MM.1S (cell line): ENCODE measurements at regions not wholly inside any gene's neighbourhood (a gene's known extent, or its start where the extent isn't known, plus 50 kb on each side); places are given as distances from the start of the nearest gene placed in this dataset.

Source experiments
- DNase-seq: peaks from one replicate; pipeline ENCODE4 v3.0.0-alpha.2; 2015
- H2AFZ ChIP-seq: fragments of 300-600 bp; sonication (generic); 2 replicates; pipeline ENCODE4 v1.6.0; 2016; ENCODE audit warnings: antibody characterized with exemption, low read length
- H3F3A ChIP-seq: fragments of 300-600 bp; sonication (generic); 2 replicates; pipeline ENCODE4 v1.6.1; 2016; ENCODE audit warnings: mild to moderate bottlenecking, antibody characterized with exemption, low read length, moderate library complexity, mixed read lengths; ENCODE audit not compliant: insufficient read depth
- H3K27ac ChIP-seq: fragments of 300-600 bp; sonication (generic); 2 replicates; pipeline ENCODE4 v1.5.1; 2016; ENCODE audit warnings: mild to moderate bottlenecking, low read length
- H3K27me3 ChIP-seq: fragments of 300-600 bp; sonication (generic); replicated peaks from 2 replicates; pipeline ENCODE4 v1.6.0; 2016; ENCODE audit warnings: low read length; ENCODE audit not compliant: insufficient read depth
- H3K36me3 ChIP-seq: fragments of 300-600 bp; sonication (generic); replicated peaks from 2 replicates; pipeline ENCODE4 v1.6.1; 2016; ENCODE audit warnings: mild to moderate bottlenecking, low read length, mixed read lengths; ENCODE audit not compliant: insufficient read depth
- H3K4me1 ChIP-seq: fragments of 300-600 bp; sonication (generic); 2 replicates; pipeline ENCODE4 v1.6.1; 2016; ENCODE audit warnings: low read length, mixed read lengths
- H3K4me2 ChIP-seq: fragments of 300-600 bp; sonication (generic); 2 replicates; pipeline ENCODE4 v1.6.0; 2016; ENCODE audit warnings: low read depth, low read length
- H3K4me3 ChIP-seq: fragments of 300-600 bp; sonication (generic); 2 replicates; pipeline ENCODE4 v1.5.1; 2016; ENCODE audit warnings: low read length, mixed read lengths
- H3K79me2 ChIP-seq: fragments of 300-600 bp; sonication (generic); 2 replicates; pipeline ENCODE4 v1.6.1; 2016; ENCODE audit warnings: mixed run types, low read length, mixed read lengths
- H3K9ac ChIP-seq: fragments of 300-600 bp; sonication (generic); 2 replicates; pipeline ENCODE4 v1.6.1; 2016; ENCODE audit warnings: low read length, mixed read lengths
- H3K9me2 ChIP-seq: fragments of 300-600 bp; sonication (generic); replicated peaks from 2 replicates; pipeline ENCODE4 v1.6.1; 2016; ENCODE audit warnings: mild to moderate bottlenecking, low read length, mixed read lengths; ENCODE audit not compliant: insufficient read depth
- H3K9me3 ChIP-seq: fragments of 300-600 bp; sonication (generic); replicated peaks from 2 replicates; pipeline ENCODE4 v1.6.1; 2016; ENCODE audit warnings: mild to moderate bottlenecking, low read length, mixed read lengths; ENCODE audit not compliant: insufficient read depth
- H4K20me1 ChIP-seq: fragments of 300-600 bp; sonication (generic); 2 replicates; pipeline ENCODE4 v1.6.1; 2016; ENCODE audit warnings: mild to moderate bottlenecking, low read length, moderate library complexity, mixed read lengths; ENCODE audit not compliant: insufficient read depth
- CTCF ChIP-seq: fragments of 300-600 bp; sonication (generic); IDR thresholded peaks from 2 replicates; pipeline ENCODE4 v1.5.1; 2016; ENCODE audit warnings: antibody characterized with exemption, low read length, mixed read lengths
- EZH2 ChIP-seq: fragments of 300-600 bp; sonication (generic); optimal IDR thresholded peaks from 2 replicates; pipeline ENCODE3; 2017; ENCODE audit warnings: low read depth, mild to moderate bottlenecking, antibody characterized with exemption, low read length, mixed read lengths
- EZH2phosphoT487 ChIP-seq: fragments of 300-600 bp; sonication (generic); IDR thresholded peaks from 2 replicates; pipeline ENCODE4 v1.6.1; 2018; ENCODE audit warnings: antibody characterized with exemption, low read length

GRCh38 chr11:115065314-115065713, 387.0 kb downstream of the NXPE2 start:
- Histone ChIP-seq H3K9me3 (no peaks in the 10 kb centered on the region), H3K27me3 (no peaks in the 10 kb centered on the region), H3K9me2 (no peaks in the 10 kb centered on the region), H3K4me1 (no peaks in the 10 kb centered on the region), H3K36me3 (no peaks in the 10 kb centered on the region), H3K79me2 (no peaks in the 10 kb centered on the region), H3K27ac (no peak overlapping the region), H3K4me3 (no peak overlapping the region), H3K9ac (no peak overlapping the region), H2AFZ (no peak overlapping the region), H3F3A (no peaks in the 10 kb centered on the region), H3K4me2 (no peak overlapping the region), H4K20me1 (no peaks in the 10 kb centered on the region)
- TF ChIP-seq EZH2phosphoT487 (no peak), EZH2 (no peak), CTCF (no peak)
- DNase-seq: no peak

DNA sequence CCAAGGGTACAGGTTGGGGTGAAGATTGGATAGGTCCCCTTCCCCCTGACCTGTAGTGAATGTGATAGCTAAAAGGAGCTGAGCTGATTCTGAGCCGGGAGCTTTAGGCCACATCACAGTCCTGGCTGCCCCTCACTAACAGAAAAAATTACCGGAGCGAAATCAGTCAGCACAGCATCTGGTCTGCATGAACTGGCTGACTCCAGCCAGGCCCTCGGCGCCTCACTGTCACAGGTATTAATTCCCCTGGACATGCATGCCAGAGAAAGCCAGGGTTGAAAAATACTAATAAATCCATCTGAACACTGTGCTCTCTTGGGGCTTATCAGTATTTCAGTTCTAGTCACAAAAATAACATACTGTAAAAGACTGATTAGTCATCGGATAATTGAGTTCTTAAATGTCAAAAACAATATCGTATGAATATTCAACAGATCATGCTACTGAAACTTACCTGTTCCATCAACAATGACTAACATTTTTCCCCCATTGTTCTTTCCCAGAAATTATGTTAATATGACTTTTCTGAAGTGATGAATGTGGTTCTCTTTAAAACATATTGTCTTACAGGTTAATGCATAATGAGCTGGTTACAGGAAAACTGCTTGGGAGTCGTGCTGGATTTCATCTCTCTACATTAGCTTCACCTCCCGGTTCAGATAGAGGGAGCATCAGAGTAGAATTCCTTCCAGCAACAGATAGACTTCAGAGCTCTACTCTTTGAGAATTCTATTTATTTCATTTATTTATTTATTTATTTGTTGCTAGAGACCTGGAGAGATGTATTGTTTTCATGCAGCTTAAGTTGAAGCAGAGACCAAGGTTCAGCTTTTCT, 387.7 kb downstream of the NXPE2 start:
- H4K20me1 ChIP-seq: no peaks in the 10 kb centered on the region
- no peaks in the 10 kb centered on the region for H3K79me2 ChIP-seq
- H3K9me2 ChIP-seq: no peaks in the 10 kb centered on the region
- no peak for TF ChIP-seq EZH2
- TF ChIP-seq EZH2phosphoT487: no peak
- TF ChIP-seq CTCF: no peak
- H3K9ac ChIP-seq: no peak overlapping the region
- no peak overlapping the region for H3K27ac ChIP-seq
- no peaks in the 10 kb centered on the region for H3K27me3 ChIP-seq
- no peaks in the 10 kb centered on the region for H3F3A ChIP-seq
- H3K4me1 ChIP-seq: no peaks in the 10 kb centered on the region
- no peak overlapping the region for H3K4me2 ChIP-seq
- no peak overlapping the region for H3K4me3 ChIP-seq
- no peak for DNase-seq
- H3K9me3 ChIP-seq: no peaks in the 10 kb centered on the region
- H3K36me3 ChIP-seq: no peaks in the 10 kb centered on the region
- no peak overlapping the region for H2AFZ ChIP-seq

- no peaks in the 10 kb centered on the region for H3F3A ChIP-seq
- H3K9ac ChIP-seq: no peak overlapping the region
- H3K27ac ChIP-seq: no peak overlapping the region
- no peaks in the 10 kb centered on the region for H3K9me3 ChIP-seq
- H4K20me1 ChIP-seq: no peaks in the 10 kb centered on the region
- no peaks in the 10 kb centered on the region for H3K27me3 ChIP-seq
- H3K4me1 ChIP-seq: no peaks in the 10 kb centered on the region
- no peak for TF ChIP-seq EZH2
- TF ChIP-seq EZH2phosphoT487: no peak
- TF ChIP-seq CTCF: no peak
- no peak for DNase-seq
- H3K36me3 ChIP-seq: no peaks in the 10 kb centered on the region
- no peak overlapping the region for H3K4me3 ChIP-seq
- H2AFZ ChIP-seq: no peak overlapping the region
- no peaks in the 10 kb centered on the region for H3K9me2 ChIP-seq
- no peaks in the 10 kb centered on the region for H3K79me2 ChIP-seq
- H3K4me2 ChIP-seq: no peak overlapping the region
Observed at GRCh38 chr11:115067471-115067870, 389.1 kb downstream of the NXPE2 start.
